Mucosa of rectum (tissue), 2 donors: ENCODE measurements at regions not wholly inside any gene's neighbourhood (a gene's known extent, or its start where the extent isn't known, plus 50 kb on each side); places are given as distances from the start of the nearest gene placed in this dataset.

ENCODE experiments used
- H3K27ac ChIP-seq, 2 donors: one replicate each; pipeline ENCODE4 v1.7.0; 2013; ENCODE audit warnings: inconsistent platforms in 2 of 2, low read depth in 2 of 2, low read length in 2 of 2
- H3K27me3 ChIP-seq, 2 donors: one replicate each; pipeline ENCODE4 v1.7.0; 2013; ENCODE audit warnings: low read length in 2 of 2; ENCODE audit not compliant: control insufficient read depth in 2 of 2, insufficient read depth in 2 of 2
- H3K36me3 ChIP-seq, 2 donors: one replicate each; pipeline ENCODE4 v1.7.0; 2013; ENCODE audit warnings: low read length in 2 of 2; ENCODE audit not compliant: control insufficient read depth in 2 of 2, insufficient read depth in 2 of 2
- H3K4me1 ChIP-seq, 2 donors: one replicate each; pipeline ENCODE4 v1.7.0; 2013; ENCODE audit warnings: low read length in 2 of 2, mild to moderate bottlenecking in 1 of 2; ENCODE audit not compliant: control insufficient read depth in 2 of 2, insufficient read depth in 2 of 2
- H3K4me3 ChIP-seq, 2 donors: one replicate each; pipeline ENCODE4 v1.7.0; 2013; ENCODE audit warnings: low read length in 2 of 2
- H3K9ac ChIP-seq, 2 donors: one replicate each; pipeline ENCODE4 v1.7.0; 2013; ENCODE audit warnings: low read length in 2 of 2, low read depth in 1 of 2, mild to moderate bottlenecking in 1 of 2
- H3K9me3 ChIP-seq, 2 donors: one replicate each; pipeline ENCODE4 v1.7.0; 2013; ENCODE audit warnings: low read length in 2 of 2; ENCODE audit not compliant: control insufficient read depth in 2 of 2
- donor health status: healthy.
- donor health status: Normal muscosa, but diverticular disease.

DNA sequence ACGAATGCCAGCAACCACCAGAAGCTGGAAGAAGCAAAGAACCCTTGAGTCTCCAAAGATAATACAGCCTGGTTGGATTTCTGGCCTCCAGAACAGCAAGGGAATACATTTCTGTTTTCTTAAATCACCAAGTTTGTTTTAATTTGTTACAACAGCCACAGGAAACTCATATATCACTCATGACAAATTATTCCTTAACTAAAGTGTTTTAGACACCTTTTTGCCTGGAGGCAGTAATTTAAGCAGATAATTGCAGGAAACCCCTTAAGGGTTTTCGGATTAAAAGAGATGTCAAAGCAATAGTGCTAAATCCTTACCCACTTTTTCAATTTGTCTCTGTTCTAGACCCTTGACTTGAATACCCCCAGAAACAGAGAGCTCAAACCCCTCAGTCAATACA lies 1050.0 kb downstream of the EPHA7 start:
- Histone ChIP-seq H3K27me3 (no peaks in the 10 kb centered on the region), H3K4me1 (no peaks in the 10 kb centered on the region), H3K36me3 (no peaks in the 10 kb centered on the region), H3K27ac (no peak overlapping the region), H3K4me3 (no peak overlapping the region), H3K9me3 (peaks cover 0 to 2% of the 10 kb centered on the region in 2 donors), H3K9ac (no peak overlapping the region)

DNA sequence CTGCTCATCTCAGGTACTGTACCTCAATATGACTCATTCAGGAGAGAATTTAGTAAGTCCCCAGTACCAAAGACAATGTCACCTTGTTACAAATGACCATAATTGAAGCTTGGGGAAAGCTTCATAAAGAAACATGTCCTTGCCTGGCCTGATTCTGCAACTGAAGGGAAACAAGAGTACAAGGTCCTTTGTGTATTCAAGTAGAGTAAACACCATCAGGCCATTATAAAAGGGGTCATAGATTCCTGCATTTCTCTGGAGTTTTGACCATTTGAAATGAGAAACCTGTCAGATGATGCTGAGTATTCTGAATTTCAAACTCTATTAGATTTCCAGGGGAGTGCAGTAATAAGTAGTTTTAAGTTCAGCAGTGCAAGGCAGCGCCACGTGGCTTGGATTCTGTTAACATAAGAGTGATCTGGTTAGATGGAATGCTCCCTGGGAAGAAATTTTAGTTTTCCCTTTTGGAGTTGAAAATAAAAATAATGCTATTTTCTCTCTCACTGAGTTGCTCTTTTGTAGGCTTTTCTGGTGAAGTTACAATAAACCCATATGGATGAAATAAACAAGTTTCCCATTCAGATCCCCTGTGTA lies 1054.3 kb downstream of the EPHA7 start:
- Histone ChIP-seq H3K36me3 (no peaks in the 10 kb centered on the region), H3K4me3 (no peak overlapping the region), H3K4me1 (no peaks in the 10 kb centered on the region), H3K27me3 (no peaks in the 10 kb centered on the region), H3K27ac (no peak overlapping the region), H3K9ac (no peak overlapping the region), H3K9me3 (no peaks in the 10 kb centered on the region)

DNA sequence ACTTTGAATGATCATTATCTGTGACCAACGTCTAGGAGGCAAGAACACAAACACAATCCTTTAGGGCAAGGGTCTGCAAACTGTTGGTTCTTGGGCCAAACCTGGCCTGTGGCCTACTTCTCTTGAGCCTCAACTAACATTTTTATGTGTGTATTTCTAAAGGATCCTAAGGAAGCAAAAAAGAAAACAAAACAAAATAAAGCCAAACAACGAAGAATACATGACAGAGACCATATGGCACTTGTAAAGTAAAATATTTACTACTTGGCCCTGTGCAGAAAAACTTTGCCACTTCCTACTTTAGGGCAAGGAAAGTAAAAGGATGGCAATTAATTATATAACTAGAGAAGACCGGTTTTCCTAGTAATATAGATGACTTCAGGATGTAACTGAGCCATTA lies 1056.2 kb downstream of the EPHA7 start:
- no peaks in the 10 kb centered on the region for H3K9me3 ChIP-seq

DNA sequence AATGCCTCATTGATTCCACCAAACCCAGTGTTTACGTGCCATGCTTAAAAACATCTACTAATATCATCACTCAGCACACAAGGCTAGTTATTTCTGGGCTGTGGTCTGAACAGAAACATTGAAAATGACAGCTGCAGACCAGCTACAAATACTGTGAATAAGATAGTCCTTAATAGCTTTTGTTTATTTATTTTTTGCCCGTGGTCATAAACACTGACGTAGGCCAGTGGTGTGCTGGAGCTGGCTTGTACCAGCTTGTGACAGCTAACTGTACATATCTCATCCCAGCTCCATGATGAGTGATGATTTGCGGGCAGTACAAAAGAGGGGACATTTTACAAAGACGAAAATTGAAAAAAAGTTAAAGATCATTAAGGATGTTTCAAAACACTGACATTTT lies 1057.0 kb downstream of the EPHA7 start:
- Histone ChIP-seq H3K9ac (no peak overlapping the region), H3K27me3 (no peaks in the 10 kb centered on the region), H3K36me3 (no peaks in the 10 kb centered on the region), H3K27ac (no peak overlapping the region), H3K9me3 (no peaks in the 10 kb centered on the region), H3K4me3 (no peak overlapping the region), H3K4me1 (no peaks in the 10 kb centered on the region)

More for the DNA sequence above, 1056.2 kb downstream of the EPHA7 start:
- no peak overlapping the region for H3K9ac ChIP-seq
- no peak overlapping the region for H3K4me3 ChIP-seq
- H3K27me3 ChIP-seq: no peaks in the 10 kb centered on the region
- H3K4me1 ChIP-seq: no peaks in the 10 kb centered on the region
- no peak overlapping the region for H3K27ac ChIP-seq
- no peaks in the 10 kb centered on the region for H3K36me3 ChIP-seq

DNA sequence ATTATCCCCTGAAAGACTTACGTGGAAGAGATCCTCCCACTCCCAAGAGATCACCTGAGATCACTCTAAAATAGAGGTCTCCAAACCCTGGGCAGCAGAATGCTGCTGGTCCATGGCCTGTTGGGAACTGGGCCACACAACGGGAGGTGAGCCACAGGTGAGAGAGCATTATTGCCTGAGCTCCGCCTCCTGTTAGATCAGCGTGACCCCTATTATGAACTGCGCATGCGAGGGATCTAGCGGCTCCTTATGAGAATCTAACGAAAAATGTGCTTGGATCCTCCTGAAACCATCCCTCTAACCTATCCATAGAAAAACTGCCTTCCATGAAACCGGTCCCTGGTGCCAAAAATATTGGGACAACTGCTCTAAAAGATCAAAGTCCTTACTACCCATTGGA lies 1057.4 kb downstream of the EPHA7 start:
- H3K27ac ChIP-seq: no peak overlapping the region
- H3K9ac ChIP-seq: no peak overlapping the region
- no peaks in the 10 kb centered on the region for H3K4me1 ChIP-seq
- no peaks in the 10 kb centered on the region for H3K27me3 ChIP-seq
- H3K9me3 ChIP-seq: no peaks in the 10 kb centered on the region
- H3K4me3 ChIP-seq: no peak overlapping the region
- H3K36me3 ChIP-seq: no peaks in the 10 kb centered on the region

DNA sequence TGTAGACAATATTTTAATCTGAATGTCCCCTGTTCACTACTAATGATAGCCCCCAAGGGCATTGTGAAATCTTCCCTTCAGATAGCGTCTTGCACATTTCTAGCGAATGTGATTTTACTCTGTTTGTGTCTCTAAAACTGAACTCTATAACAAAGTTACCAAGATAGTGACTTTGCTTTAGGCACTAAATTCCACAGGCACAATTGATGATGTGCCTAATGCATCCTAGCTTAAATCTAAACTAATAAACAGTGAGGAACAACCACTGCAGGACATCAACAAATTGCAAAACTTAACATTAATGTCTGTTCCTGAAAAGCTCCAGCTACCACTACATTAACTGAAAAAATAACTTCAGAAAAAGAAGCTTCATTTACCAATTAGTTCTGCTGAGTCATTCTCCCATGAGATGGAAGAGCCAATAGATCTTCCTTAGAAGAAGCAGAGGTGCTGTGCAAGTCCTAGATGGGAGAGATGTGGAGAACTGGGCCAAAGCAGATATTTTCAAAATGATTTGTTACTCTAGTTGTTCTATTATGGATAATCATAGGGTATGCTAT lies 1065.0 kb downstream of the EPHA7 start:
- Histone ChIP-seq H3K9ac (no peak overlapping the region), H3K4me1 (no peaks in the 10 kb centered on the region)

DNA sequence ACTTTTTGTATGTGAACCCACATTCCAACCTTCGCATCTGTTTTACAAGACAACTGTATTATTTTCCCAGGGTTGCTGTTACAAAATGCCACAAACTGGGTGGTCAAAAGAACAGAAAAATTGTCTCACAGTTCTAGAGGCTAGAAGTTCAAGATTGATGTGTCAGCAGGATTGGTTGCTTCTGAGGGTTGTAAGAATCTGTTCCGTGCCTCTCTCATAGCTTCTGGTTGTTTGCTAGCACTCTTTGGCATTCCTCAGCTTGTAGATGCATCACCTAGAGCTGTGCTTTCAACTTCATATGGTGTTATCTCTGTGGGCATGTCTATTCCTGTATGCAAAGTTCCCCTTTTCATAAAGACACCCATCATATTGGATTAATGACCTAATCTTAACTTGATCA lies 1067.2 kb downstream of the EPHA7 start:
- Histone ChIP-seq H3K9me3 (peaks cover 0 to 2% of the 10 kb centered on the region in 2 donors), H3K9ac (no peak overlapping the region), H3K36me3 (no peaks in the 10 kb centered on the region), H3K4me1 (no peaks in the 10 kb centered on the region), H3K27me3 (no peaks in the 10 kb centered on the region), H3K27ac (no peak overlapping the region), H3K4me3 (no peak overlapping the region)

More for the DNA sequence above, 1065.0 kb downstream of the EPHA7 start:
- H3K27me3 ChIP-seq: no peaks in the 10 kb centered on the region
- no peak overlapping the region for H3K27ac ChIP-seq
- no peak overlapping the region for H3K4me3 ChIP-seq
- peaks cover 0 to 2% of the 10 kb centered on the region in 2 donors for H3K9me3 ChIP-seq
- no peaks in the 10 kb centered on the region for H3K36me3 ChIP-seq

DNA sequence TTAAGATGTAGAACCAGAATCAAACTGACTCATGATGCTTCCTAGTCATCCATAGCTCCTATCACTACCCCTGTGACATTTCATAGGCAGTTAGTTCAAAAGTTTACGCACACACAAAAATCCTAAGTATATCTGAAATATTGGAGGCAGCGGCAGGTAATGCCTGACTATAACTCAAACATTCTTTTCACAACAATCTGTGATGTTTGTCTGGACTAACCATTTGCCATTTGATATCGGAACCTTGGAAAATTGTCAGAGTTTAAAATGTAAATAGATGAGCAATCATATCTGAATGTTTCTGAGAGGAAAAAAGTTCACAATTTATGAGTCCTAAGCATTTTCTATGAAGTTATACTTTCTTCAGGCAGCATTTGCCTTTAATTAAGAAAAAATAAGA lies 1078.2 kb downstream of the EPHA7 start:
- Histone ChIP-seq H3K9me3 (no peaks in the 10 kb centered on the region), H3K27ac (no peak overlapping the region), H3K4me1 (no peaks in the 10 kb centered on the region), H3K36me3 (no peaks in the 10 kb centered on the region), H3K9ac (no peak overlapping the region), H3K4me3 (no peak overlapping the region), H3K27me3 (no peaks in the 10 kb centered on the region)

DNA sequence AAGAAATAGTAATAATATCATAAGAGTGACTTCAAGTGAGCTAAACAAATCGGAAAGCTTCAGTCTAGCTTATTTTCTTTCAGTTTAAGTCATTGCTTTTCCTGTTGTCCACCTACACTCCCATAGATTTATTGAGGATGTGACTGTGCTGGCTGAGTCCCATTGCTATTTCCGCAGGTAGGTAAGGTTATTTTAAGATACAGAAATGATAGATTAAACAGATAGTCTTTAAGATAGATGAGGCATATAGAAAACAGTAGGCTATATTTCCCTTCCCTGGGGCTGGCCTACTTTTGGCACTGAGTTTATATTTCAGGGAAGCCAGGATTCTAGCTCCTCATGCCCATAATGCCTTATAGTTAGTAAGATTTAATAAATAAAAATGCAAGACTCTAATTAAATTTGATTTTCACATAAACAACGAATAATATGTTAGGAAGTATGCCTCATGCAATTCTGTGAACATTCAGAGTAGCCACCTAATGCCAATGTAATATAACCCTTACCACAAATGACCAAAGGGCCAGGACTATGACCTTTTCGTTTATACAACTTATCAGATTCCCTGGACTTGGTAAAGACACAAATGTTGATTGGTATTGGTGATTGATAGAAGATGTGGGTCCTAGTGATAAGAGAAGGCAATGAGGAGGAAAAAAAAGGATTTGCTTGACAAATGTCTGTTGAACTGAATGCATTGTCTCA lies 1079.3 kb downstream of the EPHA7 start:
- H3K9ac ChIP-seq: no peak overlapping the region
- no peaks in the 10 kb centered on the region for H3K9me3 ChIP-seq
- H3K36me3 ChIP-seq: no peaks in the 10 kb centered on the region
- H3K4me1 ChIP-seq: no peaks in the 10 kb centered on the region
- no peak overlapping the region for H3K4me3 ChIP-seq
- no peaks in the 10 kb centered on the region for H3K27me3 ChIP-seq
- H3K27ac ChIP-seq: no peak overlapping the region

DNA sequence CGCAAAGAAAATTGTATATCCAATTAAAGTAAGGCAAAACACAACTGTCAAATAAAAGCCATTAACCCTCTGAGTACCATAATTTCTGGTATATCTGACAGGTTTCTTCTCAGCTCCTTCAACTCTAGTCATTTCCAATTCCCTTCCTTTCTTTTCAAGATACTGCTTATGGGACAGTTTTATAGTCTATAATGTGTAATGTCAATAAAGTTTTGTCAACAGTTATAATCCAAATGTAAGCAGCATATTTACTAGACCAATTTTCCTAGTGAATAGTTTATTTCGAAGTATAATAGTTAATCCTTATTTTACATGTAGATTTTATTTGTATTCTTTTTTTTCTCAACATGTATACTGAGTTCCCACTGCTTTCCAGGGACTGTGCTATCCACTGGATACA lies 1081.8 kb downstream of the EPHA7 start:
- Histone ChIP-seq H3K4me3 (no peak overlapping the region), H3K9me3 (no peaks in the 10 kb centered on the region), H3K9ac (no peak overlapping the region), H3K27me3 (no peaks in the 10 kb centered on the region), H3K36me3 (no peaks in the 10 kb centered on the region), H3K27ac (no peak overlapping the region), H3K4me1 (no peaks in the 10 kb centered on the region)
